Thymus (tissue), 11 donors: ENCODE measurements at regions not wholly inside any gene's neighbourhood (a gene's known extent, or its start where the extent isn't known, plus 50 kb on each side); places are given as distances from the start of the nearest gene placed in this dataset.
"Not testable (repeated sequence)": the region's sequence is repeated elsewhere in the genome, so short reads cannot be mapped to it uniquely, and the experiment has no call there.

Source experiments
- DNase-seq, 9 donors: peaks; one replicate each; pipeline ENCODE4 v3.0.0-alpha.2; 2013; ENCODE audit warnings: low spot score in 9 of 9, low read depth in 6 of 9, missing footprints in 1 of 9
- H3K27ac ChIP-seq, 2 donors: one replicate each; pipeline ENCODE4 v1.5.1; 2013; ENCODE audit warnings: control low read depth in 1 of 2, low read depth in 1 of 2, low read length in 1 of 2, mild to moderate bottlenecking in 1 of 2, moderate library complexity in 1 of 2
- H3K27me3 ChIP-seq, 2 donors: one replicate each; pipeline ENCODE4 v1.5.1; 2013; ENCODE audit warnings: low read length in 1 of 2; ENCODE audit not compliant: control insufficient read depth in 2 of 2, insufficient read depth in 1 of 2
- H3K36me3 ChIP-seq, 2 donors: one replicate each; pipeline ENCODE4 v1.5.1; 2013; ENCODE audit warnings: low read length in 1 of 2, mild to moderate bottlenecking in 1 of 2, moderate library complexity in 1 of 2; ENCODE audit not compliant: control insufficient read depth in 2 of 2, insufficient read depth in 2 of 2
- H3K4me1 ChIP-seq, 2 donors: one replicate each; pipeline ENCODE4 v1.5.1; 2013; ENCODE audit warnings: low read length in 2 of 2; ENCODE audit not compliant: control insufficient read depth in 2 of 2, insufficient read depth in 2 of 2
- H3K4me3 ChIP-seq, 2 donors: one replicate each; pipeline ENCODE4 v1.5.1; 2013; ENCODE audit warnings: low read length in 2 of 2, control low read depth in 1 of 2, mild to moderate bottlenecking in 1 of 2
- H3K9me3 ChIP-seq, 2 donors: one replicate each; pipeline ENCODE4 v1.5.1; 2013; ENCODE audit warnings: low read length in 1 of 2, mild to moderate bottlenecking in 1 of 2; ENCODE audit not compliant: control insufficient read depth in 2 of 2, insufficient read depth in 1 of 2
- WGBS: extraction: QIAGEN DNeasy Blood & Tissue Kit; methylation state at CpG from one replicate; pipeline ENCODE4 v1.1.7; 2013; 5-methylcytosine and 5-hydroxymethylcytosine counted together
- donor health status: healthy.

GRCh38 chr2:84078471-84078870 lies 380.6 kb downstream of the SUCLG1 start:
- Histone ChIP-seq H3K4me3 (no peak overlapping the region), H3K4me1 (no peaks in the 10 kb centered on the region), H3K27ac (no peak overlapping the region), H3K27me3 (no peaks in the 10 kb centered on the region), H3K36me3 (no peaks in the 10 kb centered on the region), H3K9me3 (no peaks in the 10 kb centered on the region)
- no peak for DNase-seq
- WGBS = 83% methylated on average over 3 of the region's 3 CpGs

- 61% methylated on average over 2 of the region's 2 CpGs for WGBS
- Histone ChIP-seq H3K27ac (no peak overlapping the region), H3K9me3 (no peaks in the 10 kb centered on the region), H3K4me3 (no peak overlapping the region), H3K4me1 (no peaks in the 10 kb centered on the region), H3K36me3 (no peaks in the 10 kb centered on the region), H3K27me3 (no peaks in the 10 kb centered on the region)
- DNase-seq = no peak
Measured at GRCh38 chr2:84077496-84077895, 381.6 kb downstream of the SUCLG1 start.

- H3K36me3 ChIP-seq = no peaks in the 10 kb centered on the region
- 91% methylated on average over 1 of the region's 1 CpG for WGBS
Measured at GRCh38 chr2:84071050-84071449, 388.0 kb downstream of the SUCLG1 start.

GRCh38 chr2:84065857-84066256 lies 393.2 kb downstream of the SUCLG1 start:
- DNase-seq = no peak
- H3K27ac ChIP-seq = no peak overlapping the region
- H3K36me3 ChIP-seq = no peaks in the 10 kb centered on the region
- no peak overlapping the region for H3K4me3 ChIP-seq
- H3K27me3 ChIP-seq = no peaks in the 10 kb centered on the region
- H3K9me3 ChIP-seq = no peaks in the 10 kb centered on the region
- H3K4me1 ChIP-seq = no peaks in the 10 kb centered on the region

More at GRCh38 chr2:84071050-84071449, 388.0 kb downstream of the SUCLG1 start:
- Histone ChIP-seq H3K27ac (no peak overlapping the region), H3K4me1 (no peaks in the 10 kb centered on the region), H3K4me3 (no peak overlapping the region), H3K9me3 (no peaks in the 10 kb centered on the region), H3K27me3 (no peaks in the 10 kb centered on the region)
- no peak for DNase-seq

GRCh38 chr2:84057917-84058560 lies 401.0 kb downstream of the SUCLG1 start:
- no peaks in the 10 kb centered on the region for H3K36me3 ChIP-seq
- H3K27ac ChIP-seq = no peak overlapping the region
- 97% methylated on average over 4 of the region's 4 CpGs for WGBS
- H3K4me3 ChIP-seq = no peak overlapping the region
- no peaks in the 10 kb centered on the region for H3K4me1 ChIP-seq
- no peak for DNase-seq
- no peaks in the 10 kb centered on the region for H3K9me3 ChIP-seq
- H3K27me3 ChIP-seq = no peaks in the 10 kb centered on the region

- H3K27me3 ChIP-seq = no peaks in the 10 kb centered on the region
- 46% methylated on average over 1 of the region's 1 CpG for WGBS
- DNase-seq = no peak
Measured at GRCh38 chr2:84055816-84056215, 403.3 kb downstream of the SUCLG1 start.

GRCh38 chr2:84054577-84054976 lies 404.5 kb downstream of the SUCLG1 start:
- 81% methylated on average over 1 of the region's 1 CpG for WGBS
- DNase-seq, H3K4me1 ChIP-seq, H3K36me3 ChIP-seq, H3K4me3 ChIP-seq, H3K9me3 ChIP-seq, H3K27ac ChIP-seq, H3K27me3 ChIP-seq: not testable (repeated sequence)

More at GRCh38 chr2:84055816-84056215, 403.3 kb downstream of the SUCLG1 start:
- H3K4me1 ChIP-seq = no peaks in the 10 kb centered on the region
- H3K27ac ChIP-seq = no peak overlapping the region
- H3K36me3 ChIP-seq = no peaks in the 10 kb centered on the region
- no peaks in the 10 kb centered on the region for H3K9me3 ChIP-seq
- H3K4me3 ChIP-seq = no peak overlapping the region

GRCh38 chr2:84052913-84053312 lies 406.2 kb downstream of the SUCLG1 start:
- H3K27me3 ChIP-seq = no peaks in the 10 kb centered on the region
- no peaks in the 10 kb centered on the region for H3K4me1 ChIP-seq
- H3K4me3 ChIP-seq = no peak overlapping the region
- no peaks in the 10 kb centered on the region for H3K9me3 ChIP-seq
- DNase-seq = no peak
- no peaks in the 10 kb centered on the region for H3K36me3 ChIP-seq
- 37% methylated on average over 2 of the region's 2 CpGs for WGBS
- no peak overlapping the region for H3K27ac ChIP-seq

- DNase-seq = no peak
- no peak overlapping the region for H3K4me3 ChIP-seq
- no peaks in the 10 kb centered on the region for H3K36me3 ChIP-seq
- 91% methylated on average over 2 of the region's 2 CpGs for WGBS
- no peaks in the 10 kb centered on the region for H3K9me3 ChIP-seq
- no peaks in the 10 kb centered on the region for H3K27me3 ChIP-seq
- no peaks in the 10 kb centered on the region for H3K4me1 ChIP-seq
- H3K27ac ChIP-seq = no peak overlapping the region
Measured at GRCh38 chr2:84052043-84052442, 407.0 kb downstream of the SUCLG1 start.
